Activated T-cell treated with anti-CD3 and anti-CD28 coated beads, Interleukin-2, amount 50 U/mL, for 48 hours (primary cell): ENCODE measurements at regions not wholly inside any gene's neighbourhood (a gene's known extent, or its start where the extent isn't known, plus 50 kb on each side); places are given as distances from the start of the nearest gene placed in this dataset.
"Not testable (repeated sequence)": the region's sequence is repeated elsewhere in the genome, so short reads cannot be mapped to it uniquely, and the experiment has no call there.

Experiments
- DNase-seq, 2 experiments: peaks; one replicate each; pipeline ENCODE4 v3.0.0-alpha.2; 2020

DNA sequence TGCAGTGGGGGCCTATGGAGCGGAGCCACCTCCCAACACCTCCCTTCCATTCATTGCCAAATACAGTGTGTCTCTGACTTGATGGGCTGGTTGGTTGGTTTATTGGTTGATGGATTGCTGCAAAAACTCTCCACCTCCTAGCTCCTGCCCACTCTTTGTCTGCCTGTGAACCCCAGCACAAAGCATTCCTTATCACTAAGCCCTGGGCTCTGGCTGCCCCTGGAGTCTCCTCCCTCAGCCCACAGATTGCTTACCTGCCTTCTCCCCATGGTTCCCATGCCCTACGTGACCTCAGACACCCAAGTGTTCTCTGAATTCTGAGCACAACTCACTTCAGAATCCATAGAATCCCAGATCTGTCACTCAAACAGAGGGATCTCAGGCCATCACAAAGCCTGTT, 139.1 kb upstream of the TPM1 start:
- no peak for DNase-seq

DNA sequence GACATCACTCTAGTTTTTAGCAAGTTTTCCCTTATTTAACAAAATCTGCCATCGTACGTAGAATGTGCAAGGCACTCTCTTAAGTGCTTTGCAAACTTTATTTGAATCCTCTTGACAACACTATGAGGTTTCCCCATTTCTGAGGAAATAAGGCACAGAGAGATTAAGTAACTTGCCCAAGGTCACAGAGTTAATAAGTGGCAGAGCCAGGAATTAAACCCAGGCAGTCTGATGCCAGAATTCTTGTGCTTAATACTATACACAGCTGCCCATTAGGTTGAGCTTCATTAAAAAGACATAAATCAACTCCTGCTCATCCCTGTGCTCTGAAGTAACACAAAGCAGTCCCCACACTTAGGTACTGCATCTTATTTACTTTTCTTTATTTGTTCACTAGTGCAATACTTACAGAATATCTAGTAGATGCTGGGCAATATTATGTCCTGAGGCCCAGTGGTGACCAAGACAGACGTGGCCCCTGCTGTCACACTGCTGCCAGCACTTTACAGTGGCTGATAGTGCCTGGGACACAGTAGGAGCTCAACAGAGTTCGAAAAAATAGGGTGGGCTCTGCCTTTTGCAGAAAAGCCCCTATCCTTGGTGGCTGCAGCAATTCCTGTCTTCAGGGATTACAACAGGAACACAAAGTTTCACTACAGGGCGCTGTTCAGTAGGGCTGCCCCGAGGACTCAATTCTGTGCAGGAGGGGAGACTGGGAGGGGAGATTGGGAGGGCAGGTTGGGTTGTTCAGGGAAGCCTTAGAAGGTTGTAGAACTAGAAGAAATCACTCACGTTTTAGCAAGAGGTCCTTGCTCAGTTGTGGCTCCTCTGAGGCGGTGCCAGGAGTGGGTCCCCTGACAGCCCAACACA, 138.3 kb upstream of the TPM1 start:
- peak; percentile 49 to 56 for DNase-seq

DNA sequence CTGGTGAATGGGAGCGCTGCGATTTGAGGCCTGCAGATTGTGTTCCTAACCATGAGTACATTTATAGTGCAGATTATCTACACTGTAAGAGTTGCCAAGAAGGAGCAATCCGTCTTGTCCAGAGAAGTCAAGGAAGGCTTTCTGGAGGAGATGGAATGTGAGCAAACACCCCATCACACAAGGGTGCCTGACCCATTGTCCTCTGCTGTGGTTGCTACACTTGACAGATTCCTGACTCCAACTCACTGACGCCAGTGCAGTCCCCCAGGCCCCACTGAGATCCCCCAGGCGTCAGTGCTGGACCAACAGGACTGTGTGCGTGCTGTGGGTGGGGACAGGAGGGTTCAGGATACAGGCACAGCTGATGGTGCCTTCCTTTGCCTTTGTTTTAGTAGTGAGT, 135.9 kb upstream of the TPM1 start:
- DNase-seq = no peak

DNA sequence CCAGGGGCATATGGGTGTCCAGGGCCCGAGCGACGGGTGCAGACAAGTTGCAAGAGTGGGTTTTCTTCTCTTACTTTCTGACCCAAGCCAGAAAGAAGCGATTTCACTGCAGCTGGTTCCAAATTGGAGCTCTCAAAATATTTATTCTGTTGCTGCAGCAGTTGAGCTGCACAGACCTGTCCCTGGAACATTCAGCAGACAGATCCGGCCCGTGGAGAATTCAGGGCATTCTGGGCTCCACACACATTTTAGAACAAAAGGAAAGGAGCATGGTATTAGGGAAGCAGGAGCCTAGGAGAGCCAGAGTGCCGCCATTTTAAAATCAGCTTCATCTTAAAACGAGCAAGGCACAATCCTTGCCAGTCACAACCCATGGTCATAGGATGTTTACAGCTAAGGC, 135.3 kb upstream of the TPM1 start:
- DNase-seq = no peak

DNA sequence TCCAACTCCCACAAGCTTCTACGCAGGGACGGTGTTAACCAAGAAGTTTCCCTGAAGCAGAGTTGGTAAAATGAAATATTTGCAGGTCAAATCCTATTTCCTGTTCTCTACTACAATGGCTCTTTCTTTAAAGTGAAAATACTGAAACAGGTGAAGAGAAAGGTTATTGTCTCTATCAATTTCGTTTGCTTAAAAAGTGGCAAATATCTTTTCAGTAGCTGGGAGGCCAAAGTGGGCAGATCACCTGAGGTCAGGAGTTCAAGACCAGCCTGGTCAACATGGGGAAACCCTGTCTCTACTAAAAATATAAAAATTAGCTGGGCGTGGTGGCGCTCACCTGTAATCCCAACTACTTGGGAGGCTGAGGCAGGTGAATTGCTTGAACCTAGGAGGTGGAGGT, 134.2 kb upstream of the TPM1 start:
- DNase-seq = not testable (repeated sequence)

DNA sequence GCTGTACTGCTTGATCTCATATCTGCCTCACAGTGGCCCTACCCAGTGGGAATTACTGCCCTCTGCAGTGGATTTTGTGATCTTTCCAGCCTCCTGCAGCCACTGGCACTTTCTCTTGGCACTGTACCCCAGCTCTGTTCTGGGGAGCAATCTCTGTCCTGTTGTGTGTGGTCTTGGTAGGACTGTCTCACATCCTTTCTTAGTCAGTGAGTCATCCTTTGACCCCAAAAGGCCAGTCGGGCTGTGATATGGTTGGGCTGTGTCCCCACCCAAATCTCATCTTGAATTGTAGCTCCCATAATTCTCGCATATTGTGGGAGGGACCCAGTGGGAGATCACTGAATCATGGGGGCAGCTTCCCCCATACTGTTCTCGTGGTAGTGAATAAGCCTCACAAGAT, 133.3 kb upstream of the TPM1 start:
- DNase-seq = no peak

DNA sequence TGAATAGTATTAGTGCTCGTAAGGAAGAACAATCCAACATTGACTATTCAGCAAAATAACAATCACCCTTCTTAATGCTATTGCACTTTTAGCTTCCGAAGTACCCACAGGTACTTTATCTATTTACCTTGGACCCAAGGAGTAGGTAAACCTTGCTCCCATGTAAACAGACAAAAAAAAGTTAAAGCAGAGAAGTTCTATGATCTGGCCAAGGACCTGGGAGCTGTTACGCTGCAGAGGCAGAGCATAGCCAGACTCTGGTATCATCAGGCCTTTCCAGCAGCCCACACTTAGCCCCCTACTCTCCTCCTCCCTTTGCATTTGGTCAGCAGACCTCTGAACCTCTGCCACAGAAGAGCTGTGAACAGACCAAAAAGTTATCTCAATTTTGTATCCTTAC, 130.3 kb upstream of the TPM1 start:
- no peak for DNase-seq

DNA sequence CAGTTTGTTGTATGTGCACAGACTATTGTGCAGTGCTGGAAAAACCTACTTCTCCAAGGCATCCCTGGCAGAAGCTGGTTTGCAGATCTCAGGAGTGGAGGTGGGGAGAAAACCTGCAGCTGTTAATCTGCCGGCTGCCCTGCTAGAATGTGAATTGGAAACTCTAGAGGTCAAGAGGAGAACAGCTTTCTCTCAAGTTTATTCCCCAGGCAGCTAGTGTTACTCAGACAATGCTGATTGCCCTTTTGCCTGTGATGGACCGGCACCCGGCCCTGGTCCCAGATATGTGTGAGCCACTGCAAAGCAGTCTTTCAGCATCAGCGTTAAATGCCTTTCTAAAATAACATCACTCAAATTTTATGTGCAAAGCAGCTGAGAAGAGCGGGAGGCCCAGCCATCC, 129.7 kb upstream of the TPM1 start:
- DNase-seq = no peak

DNA sequence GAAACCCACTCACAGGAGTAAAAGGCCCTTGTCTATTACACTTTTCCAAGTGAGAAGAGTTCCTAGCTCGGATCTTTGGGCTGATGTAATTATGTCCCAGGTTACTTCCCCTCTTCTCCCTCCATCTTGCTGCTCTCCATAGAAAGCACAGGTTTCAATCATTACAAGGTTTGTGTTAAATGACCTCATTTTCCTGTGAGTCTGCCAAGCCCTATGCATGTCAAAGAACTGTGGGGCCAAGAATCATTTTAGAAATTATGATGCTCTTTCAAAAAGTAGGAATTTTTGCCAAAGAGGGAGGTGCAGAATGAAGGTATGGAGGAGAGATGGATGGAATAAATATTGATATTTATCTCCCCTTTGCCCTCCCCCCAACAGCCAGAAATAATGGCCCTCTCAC, 129.3 kb upstream of the TPM1 start:
- no peak for DNase-seq

DNA sequence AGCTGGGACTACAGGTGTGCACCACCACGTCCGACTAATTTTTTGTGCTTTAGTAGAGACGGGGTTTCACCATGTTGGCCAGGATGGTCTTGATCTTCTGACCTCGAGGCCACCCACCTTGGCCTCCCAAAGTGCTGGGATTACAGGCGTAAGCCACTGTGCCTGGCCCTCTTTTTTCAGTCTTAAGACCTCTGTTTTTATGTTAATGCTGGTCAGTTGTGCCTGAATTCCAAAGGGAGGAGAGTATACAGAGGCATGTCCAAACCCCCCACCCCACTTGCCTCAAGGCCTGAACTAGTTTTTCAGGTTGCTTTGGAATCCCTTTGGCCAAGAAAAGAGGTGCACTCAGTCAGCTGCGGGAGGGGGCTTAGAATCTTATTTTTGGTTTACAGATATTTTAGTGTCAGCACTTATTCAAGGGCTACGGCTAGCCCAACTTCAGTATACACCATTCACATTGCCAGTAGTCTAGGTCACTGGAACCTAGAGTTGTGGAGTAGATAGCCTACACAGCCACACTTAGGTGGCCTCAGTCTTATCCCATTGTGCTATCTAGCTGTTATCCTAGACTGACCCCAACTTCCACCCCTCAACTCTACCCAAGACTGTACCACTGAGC, 128.0 kb upstream of the TPM1 start:
- DNase-seq = no peak

DNA sequence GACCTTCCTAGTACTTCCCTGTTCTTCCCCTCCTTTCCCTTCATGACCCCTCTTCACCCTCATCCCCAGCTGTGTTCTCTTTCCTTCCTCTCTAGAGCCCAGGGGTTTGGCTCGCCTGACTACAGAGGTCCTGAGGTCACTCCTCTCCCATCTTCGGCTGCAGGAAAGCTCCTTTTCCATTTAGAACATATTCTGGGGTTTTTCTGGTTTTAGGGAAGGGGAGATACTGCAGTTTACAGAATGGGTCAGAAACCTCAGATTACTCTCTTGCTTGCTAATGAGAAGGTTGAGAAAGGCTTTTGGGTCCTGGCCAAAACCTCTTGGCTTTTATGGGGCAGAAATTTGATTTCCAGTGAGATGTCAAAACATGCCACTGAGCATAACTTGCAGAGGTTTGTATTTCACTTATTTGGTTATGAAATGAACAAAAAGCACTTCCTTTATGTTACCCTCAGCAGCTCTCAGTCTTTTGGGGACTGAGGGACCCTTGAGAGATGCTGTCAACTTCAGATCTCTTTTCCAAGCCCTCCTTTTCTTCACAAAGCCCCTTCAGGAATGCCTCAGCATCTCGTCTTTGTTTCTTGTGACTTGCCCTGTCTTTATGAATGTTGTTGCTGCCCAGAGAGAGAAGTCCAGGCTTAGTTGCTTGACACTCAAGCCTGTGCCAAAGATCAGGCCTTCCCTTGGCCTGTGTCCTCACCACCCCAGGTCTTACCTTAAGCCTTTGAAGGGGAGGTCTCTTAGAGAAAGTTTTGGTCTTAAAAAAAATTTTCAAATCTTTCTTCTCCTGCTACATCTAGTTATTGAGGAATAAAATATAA, 121.7 kb upstream of the TPM1 start:
- no peak for DNase-seq

DNA sequence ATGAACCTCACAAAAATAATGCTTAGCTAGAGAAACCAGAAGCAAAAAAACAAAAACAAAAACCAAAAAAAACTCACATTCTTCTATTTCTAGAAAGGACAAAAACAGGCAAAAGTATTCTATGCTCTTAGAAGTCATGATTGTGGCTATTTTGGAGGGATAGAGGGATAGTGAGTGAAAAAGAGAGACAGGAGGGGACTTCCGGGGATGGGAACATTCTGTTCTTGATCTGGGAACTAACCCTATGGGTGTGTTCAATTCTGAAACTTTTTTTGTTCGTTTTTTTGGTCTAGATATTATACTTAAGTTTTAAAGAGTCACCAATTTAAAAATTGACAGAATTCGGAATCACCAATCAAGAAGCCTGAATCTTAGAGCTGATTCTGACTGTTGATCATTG, 120.0 kb upstream of the TPM1 start:
- no peak for DNase-seq

DNA sequence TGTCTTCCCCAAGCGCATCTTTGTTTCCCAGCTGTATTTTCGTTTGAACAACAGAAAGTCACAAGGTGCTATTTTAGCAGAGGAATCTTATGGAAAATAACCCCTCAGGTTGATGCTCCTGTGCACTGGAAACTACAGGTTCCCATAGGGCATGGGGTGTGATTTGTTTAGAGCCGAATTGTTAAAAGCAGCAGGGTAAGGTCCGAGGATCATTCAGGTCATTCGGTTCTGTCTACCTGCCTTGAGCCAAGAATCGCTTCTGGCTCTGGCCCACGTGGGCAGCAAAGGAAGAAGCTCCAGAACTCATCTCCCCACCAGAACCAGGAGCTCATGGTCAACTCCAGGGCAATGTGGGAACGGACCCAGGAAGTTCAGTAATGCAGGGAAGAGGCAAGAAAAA, 116.7 kb upstream of the TPM1 start:
- DNase-seq = no peak

DNA sequence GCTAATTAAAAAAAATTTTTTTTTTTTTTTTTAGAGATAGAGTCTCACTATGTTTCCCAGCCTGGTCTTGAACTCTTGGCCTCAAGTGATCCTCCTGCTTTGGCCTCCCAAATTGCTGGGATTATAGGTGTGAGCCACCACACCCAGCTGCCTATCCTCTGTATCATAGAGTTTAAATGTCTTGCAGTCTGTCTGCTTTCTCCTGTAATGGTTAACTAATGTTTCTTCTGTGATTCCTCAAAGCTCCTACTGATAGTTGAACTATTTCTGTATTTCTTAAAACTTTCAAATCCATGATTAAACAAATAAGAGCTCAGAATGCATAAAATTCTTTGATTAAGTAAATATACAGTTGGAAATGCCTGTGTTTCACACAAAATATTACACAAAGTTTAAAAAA, 115.4 kb upstream of the TPM1 start:
- DNase-seq = no peak

DNA sequence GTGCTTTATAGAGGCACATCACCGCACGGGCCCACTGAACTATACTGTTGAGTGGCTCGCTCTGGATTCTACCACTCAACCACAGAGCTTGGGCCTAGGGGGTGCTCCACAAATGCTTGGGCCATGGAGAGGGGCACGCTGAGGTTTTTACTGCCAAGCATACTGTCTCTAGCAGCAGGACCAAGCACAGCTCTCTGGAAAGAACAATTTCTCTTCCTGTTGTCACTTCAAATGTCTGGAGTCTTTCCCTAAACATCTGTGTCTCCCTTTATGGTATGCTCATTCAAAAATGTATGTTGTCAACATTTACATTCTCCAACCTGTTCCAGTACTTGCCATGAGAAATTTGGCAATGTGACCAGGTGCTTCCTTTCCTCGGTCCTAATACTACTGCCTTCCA, 114.7 kb upstream of the TPM1 start:
- DNase-seq = no peak

DNA sequence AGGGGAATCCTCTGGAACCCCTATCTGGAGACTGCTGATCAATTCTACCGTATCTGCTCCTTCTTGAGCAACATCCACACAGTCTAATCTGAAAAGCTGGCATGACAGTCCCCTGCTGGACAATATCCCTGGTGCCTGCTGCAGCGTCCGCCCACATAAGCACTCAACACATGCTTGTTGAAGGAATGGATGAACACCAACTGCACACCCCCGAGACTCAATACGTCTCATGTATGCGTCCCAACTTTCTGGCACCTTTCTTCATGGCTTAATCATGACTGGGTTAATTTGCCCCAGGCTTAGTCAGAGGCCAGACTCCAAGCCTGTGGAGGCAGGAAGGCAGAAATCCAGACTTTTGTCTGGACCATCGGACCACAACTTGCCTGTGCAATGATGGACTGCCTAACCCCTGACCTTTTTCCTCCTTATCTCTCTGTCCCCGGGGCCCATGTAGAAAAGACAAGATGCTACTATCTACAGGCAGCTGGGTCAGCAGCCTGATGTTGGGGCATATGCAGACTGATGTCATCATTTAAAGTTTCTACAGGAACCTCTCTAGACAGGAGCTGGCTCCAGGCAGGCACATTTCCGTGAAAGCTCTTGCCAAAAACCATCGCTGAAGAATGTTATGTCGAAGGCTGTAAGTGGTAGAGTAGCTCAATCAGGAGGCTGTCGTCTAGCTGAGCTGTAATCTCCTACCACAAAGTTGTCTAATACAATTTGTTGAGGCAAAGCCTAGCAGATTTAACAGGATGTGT, 114.1 kb upstream of the TPM1 start:
- DNase-seq = no peak

DNA sequence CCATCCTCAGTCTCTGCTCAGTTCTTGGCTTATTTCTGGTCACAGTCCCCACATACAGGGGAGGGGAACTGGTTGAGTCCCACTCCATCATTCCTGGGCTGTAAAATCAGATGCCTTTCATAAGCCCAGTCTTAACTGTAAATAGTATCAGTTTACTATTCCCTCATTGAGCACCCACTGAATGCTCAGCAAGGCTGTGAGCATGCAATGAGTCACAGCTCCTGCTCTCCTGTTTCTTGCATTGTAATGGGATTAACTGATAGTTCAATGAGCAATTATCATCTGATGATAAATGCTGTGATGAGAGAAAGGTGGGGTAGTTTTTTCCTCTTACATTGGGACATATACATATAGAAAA, 113.6 kb upstream of the TPM1 start:
- no peak for DNase-seq

DNA sequence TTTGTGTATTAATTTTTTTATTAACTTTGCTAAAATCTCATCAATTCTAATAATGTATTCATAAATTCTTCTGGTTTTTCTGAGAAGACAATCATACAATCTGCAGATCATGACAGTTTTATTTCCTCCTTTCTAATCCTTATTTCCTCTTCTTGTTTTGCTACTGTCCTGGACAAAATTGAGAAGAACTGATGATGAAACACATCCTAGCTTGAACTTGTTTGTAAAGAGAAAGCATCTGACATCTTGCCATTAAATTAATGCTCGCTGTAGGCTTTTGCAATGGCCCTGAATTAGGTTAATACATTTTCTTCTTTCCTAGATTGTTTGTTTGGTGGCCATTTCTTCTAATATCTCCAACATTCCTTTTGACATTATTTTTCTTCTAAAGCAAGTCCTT, 110.9 kb upstream of the TPM1 start:
- DNase-seq = no peak

DNA sequence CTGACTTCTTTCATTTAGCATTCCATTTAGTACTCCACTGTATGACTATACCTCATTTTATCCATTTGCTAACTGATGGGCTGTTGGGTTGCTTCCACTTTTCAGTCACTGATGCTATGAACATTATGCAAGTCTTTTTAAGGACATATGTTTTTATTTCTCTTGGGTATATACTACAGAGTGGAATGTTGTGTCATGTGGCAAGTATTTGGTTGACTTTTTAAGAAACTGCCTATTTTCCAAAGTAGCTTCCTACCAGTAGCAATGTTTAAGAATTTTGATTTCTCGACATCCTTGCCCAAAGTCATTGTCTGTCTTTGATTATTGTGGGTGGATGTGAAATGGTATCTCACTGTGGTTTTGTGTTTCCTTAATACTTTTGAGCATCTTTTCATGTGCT, 110.1 kb upstream of the TPM1 start:
- DNase-seq = no peak

DNA sequence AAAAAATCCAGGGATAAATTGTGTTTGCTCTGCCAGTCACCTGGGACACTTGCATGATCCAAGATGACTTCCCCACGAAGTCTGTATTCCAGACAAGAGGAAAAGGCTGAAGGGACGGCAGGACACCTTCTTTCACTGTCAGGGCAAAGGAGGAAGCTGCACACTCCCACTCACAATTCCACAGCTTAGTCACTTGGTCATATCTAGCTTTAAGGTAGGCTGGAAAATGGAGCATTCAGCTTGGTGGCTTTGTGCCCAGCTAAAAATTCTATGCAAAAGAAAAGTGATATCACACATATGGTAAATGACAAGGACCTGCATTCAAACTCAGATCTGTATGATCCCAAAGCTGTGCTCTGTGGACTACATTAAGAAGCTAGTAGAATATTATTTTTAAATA, 109.2 kb upstream of the TPM1 start:
- no peak for DNase-seq

DNA sequence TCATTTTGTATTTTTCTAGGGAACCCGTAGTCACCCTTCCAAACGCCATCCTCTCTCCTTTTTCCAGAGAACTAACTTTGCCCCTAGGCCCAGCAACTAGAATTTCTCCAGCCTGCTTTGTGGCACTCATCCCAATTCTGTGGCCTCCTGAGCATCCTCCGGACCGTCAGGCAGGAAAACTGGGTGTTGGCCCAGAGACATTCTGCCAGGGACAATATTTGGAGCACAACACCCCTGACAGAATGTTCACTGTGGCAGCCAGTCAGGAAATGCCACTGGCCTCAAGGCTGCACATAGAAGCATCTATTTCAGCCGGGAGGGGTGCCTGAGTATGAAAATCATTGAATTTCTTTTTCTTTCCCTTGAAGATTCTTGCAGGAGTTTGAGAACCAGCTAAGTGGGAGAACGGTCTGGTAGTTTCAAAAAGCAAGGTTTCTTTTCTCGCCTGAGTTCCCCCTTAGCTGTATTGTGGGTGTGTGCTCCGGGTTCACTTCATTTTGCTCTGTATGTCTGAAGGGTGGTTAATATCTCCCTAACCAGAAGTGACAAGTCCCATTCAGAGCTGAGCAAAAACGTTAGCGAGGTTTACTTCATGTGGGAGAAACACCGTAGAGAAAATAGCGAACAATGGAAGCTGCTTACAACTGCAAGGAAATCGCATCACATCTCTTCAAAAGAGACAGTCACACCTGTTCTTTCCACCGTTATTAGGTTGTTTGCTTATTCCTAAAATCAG, 108.1 kb upstream of the TPM1 start:
- DNase-seq = no peak

DNA sequence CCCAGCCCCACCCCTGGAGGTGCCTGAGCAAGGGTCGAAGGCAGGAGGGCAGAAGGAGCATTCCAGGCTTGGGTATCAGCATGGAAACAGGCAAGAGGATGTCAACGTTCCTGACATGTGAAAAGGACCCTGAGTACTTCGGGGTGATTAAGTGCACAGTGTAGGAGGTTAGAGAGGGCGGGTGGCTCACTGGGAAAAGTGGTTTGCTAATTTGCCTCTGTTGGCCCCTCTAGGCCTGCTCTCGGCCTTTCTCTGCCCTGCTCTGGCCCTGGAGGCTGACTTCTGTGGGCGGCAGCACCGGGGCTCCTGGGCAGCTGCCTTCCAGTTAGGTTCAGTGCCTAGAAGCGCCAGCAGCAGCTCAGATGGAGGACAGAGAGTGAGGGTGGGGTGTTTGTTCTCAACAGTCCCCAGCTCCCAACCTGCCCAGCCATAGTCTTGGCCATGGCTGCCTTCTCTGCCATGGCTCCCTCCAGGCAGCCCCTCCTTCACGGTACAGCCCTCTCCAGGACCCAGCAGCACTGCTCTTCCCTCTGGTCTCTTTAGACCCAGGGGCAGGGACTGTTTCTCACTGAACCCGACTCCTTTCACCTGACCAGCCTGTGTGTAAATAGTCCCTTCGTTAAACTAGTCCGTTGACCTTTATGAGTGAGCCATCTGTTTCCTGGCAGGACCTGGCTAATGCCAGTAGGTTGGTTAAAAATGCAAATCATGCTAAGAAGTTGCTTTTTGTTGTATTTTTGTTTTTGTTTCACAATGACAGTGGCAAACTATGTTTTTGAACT, 107.1 kb upstream of the TPM1 start:
- no peak for DNase-seq
